GM12878 (cell line): ENCODE measurements at regions not wholly inside any gene's neighbourhood (a gene's known extent, or its start where the extent isn't known, plus 50 kb on each side); places are given as distances from the start of the nearest gene placed in this dataset.

Experiments
- CREM ChIP-seq: IDR thresholded peaks from 2 replicates; pipeline ENCODE4 v1.6.1; 2014; ENCODE audit warnings: antibody characterized with exemption, low read depth
- CTCF ChIP-seq, 3 experiments: IDR thresholded peaks in 2 of 3; conservative IDR thresholded peaks in 1 of 3; 2 replicates each; pipeline ENCODE4 v1.5.1; 2011; ENCODE audit warnings: low read depth in 3 of 3, low read length in 3 of 3, mild to moderate bottlenecking in 3 of 3, control low read depth in 2 of 3, moderate library complexity in 2 of 3, inconsistent platforms in 1 of 3, mixed read lengths in 1 of 3; ENCODE audit not compliant: control insufficient read depth in 2 of 3, insufficient read depth in 1 of 3; ENCODE audit errors: extremely low read depth in 1 of 3
- HDAC2 ChIP-seq: fragments of 200-600 bp; sonication (generic); IDR thresholded peaks from 2 replicates; pipeline ENCODE4 v1.6.1; 2017
- MYB ChIP-seq: fragments of 150-350 bp; IDR thresholded peaks from 2 replicates; pipeline ENCODE4 v1.6.1; 2014; ENCODE audit warnings: mild to moderate bottlenecking, low read depth, low read length, borderline replicate concordance
- POLR2AphosphoS5 ChIP-seq: IDR thresholded peaks from 2 replicates; pipeline ENCODE4 v1.6.1; 2011; ENCODE audit warnings: mild to moderate bottlenecking, low read length, inconsistent platforms
- REST ChIP-seq: IDR thresholded peaks from 2 replicates; pipeline ENCODE4 v1.6.1; 2012; ENCODE audit warnings: mild to moderate bottlenecking, low read depth, low read length
- RFX5 ChIP-seq: IDR thresholded peaks from 2 replicates; pipeline ENCODE4 v1.6.1; 2011; ENCODE audit warnings: low read depth, low read length, improper control_type of control experiment
- USF1 ChIP-seq: IDR thresholded peaks from 2 replicates; pipeline ENCODE4 v1.6.1; 2011; ENCODE audit warnings: borderline replicate concordance, low read depth, mild to moderate bottlenecking, moderate library complexity, mixed read lengths, low read length; ENCODE audit not compliant: insufficient read depth; ENCODE audit errors: extremely low read length
- USF2 ChIP-seq: IDR thresholded peaks from 2 replicates; pipeline ENCODE4 v1.6.1; 2011; ENCODE audit warnings: low read depth, low read length, improper control_type of control experiment, borderline replicate concordance
- ZBED1 ChIP-seq: IDR thresholded peaks from 2 replicates; pipeline ENCODE4 v1.6.1; 2016; ENCODE audit warnings: borderline replicate concordance

- TF ChIP-seq HDAC2 (no peak), REST (no peak), CTCF (IDR thresholded peaks at IDR 0.05 in 2 of 3, conservative IDR thresholded peaks at IDR 0.05 in 1 of 3; ENCODE audit: control insufficient read depth in 2 of 3, extremely low read depth in 1 of 3, insufficient read depth in 1 of 3, low read depth in 3 of 3, low read length in 3 of 3) (no peak), CREM (no peak), RFX5 (no peak), USF2 (no peak), ZBED1 (no peak), USF1 (no peak), POLR2AphosphoS5 (no peak), MYB (no peak)
Measured at GRCh38 chr9:106432631-106433030, 430.3 kb upstream of the ZNF462 start.
